Stomach smooth muscle (tissue), 2 donors: ENCODE measurements at regions not wholly inside any gene's neighbourhood (a gene's known extent, or its start where the extent isn't known, plus 50 kb on each side); places are given as distances from the start of the nearest gene placed in this dataset.

Source experiments
- H3K27ac ChIP-seq: one replicate; pipeline ENCODE4 v1.7.0; 2013; ENCODE audit warnings: mild to moderate bottlenecking, low read length, inconsistent platforms
- H3K27me3 ChIP-seq, 2 donors: one replicate each; pipeline ENCODE4 v1.7.0; 2013; ENCODE audit warnings: low read length in 2 of 2; ENCODE audit not compliant: insufficient read depth in 2 of 2, control insufficient read depth in 1 of 2
- H3K36me3 ChIP-seq, 2 donors: one replicate each; pipeline ENCODE4 v1.7.0; 2013; ENCODE audit warnings: low read length in 2 of 2; ENCODE audit not compliant: control insufficient read depth in 2 of 2, insufficient read depth in 2 of 2
- H3K4me1 ChIP-seq: one replicate; pipeline ENCODE4 v1.7.0; 2013; ENCODE audit warnings: low read length; ENCODE audit not compliant: control insufficient read depth, insufficient read depth
- H3K4me3 ChIP-seq, 2 donors: one replicate each; pipeline ENCODE4 v1.7.0; 2013; ENCODE audit warnings: low read length in 2 of 2
- H3K9ac ChIP-seq, 2 donors: one replicate each; pipeline ENCODE4 v1.7.0; 2013; ENCODE audit warnings: low read length in 2 of 2, mild to moderate bottlenecking in 1 of 2
- H3K9me3 ChIP-seq, 2 donors: one replicate each; pipeline ENCODE4 v1.7.0; 2013; ENCODE audit warnings: low read length in 2 of 2; ENCODE audit not compliant: control insufficient read depth in 2 of 2
- donor health status: healthy.
- donor health status: Pancreatic carcinoma.

DNA sequence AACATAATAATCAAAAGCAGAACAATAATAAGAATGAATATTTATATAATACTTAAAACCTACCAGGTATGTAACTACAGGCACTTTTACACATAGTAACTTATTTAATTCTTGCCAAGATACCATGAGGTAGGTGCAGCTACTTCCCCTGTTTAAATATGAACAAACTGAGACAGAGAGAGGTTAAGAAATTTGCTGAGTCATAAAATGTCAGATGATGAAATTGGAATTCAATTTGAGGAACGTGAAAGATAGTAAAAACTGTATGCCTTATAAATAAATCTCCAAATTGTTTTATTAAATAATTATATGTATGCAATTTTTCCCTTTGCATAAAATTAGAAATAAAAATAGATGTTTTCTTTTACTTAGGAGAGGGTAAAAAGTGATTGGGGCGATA is 1103.3 kb upstream of the NRXN1 start:
- Histone ChIP-seq H3K27me3 (no peaks in the 10 kb centered on the region), H3K9me3 (no peaks in the 10 kb centered on the region), H3K4me3 (no peak overlapping the region)

DNA sequence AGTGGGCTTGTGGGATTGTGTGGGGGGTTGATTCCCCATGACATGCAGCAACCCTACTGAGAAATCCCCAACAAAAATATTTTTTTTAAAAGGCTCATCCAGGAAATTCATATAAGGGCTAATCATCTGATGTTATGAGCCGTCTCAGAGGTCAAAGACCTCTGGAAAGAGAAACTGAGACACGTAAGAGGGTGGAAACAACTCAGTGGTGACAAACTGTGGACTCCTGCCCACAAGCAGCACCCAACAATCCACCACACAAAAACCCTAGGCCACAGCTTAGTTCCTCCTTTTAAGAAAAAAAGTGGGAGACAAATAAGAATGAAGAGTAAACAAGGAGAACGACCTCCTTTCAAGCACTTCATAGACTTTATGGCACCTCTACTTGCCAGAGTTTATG is 1096.1 kb upstream of the NRXN1 start:
- Histone ChIP-seq H3K27me3 (no peaks in the 10 kb centered on the region), H3K4me1 (no peaks in the 10 kb centered on the region), H3K27ac (no peak overlapping the region), H3K36me3 (no peaks in the 10 kb centered on the region), H3K9me3 (no peaks in the 10 kb centered on the region), H3K4me3 (no peak overlapping the region), H3K9ac (no peak overlapping the region)

More for the DNA sequence above, 1103.3 kb upstream of the NRXN1 start:
- Histone ChIP-seq H3K27ac (no peak overlapping the region), H3K36me3 (no peaks in the 10 kb centered on the region), H3K4me1 (no peaks in the 10 kb centered on the region), H3K9ac (no peak overlapping the region)

DNA sequence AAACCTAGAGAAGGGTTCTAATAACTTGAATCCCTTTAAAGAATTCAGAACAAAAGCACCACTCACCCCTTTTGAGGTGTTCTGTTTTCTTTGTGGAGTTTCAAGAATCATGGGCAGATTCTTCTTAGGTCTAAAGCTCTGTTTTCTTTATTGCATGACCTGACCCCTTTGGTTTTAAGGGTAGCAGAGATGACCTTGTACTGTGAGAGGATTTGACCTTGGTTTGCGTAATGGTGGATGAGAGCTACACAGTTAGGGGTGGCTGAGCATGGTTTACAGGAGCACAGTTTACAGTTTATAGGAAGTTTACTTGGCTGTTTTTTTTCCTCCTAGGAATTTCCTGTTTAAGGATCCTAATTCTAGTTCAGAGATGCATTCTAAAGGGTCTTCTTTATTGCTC is 1095.6 kb upstream of the NRXN1 start:
- H3K9me3 ChIP-seq: no peaks in the 10 kb centered on the region
- H3K36me3 ChIP-seq: no peaks in the 10 kb centered on the region
- no peaks in the 10 kb centered on the region for H3K4me1 ChIP-seq
- H3K27me3 ChIP-seq: no peaks in the 10 kb centered on the region
- H3K4me3 ChIP-seq: no peak overlapping the region
- H3K9ac ChIP-seq: no peak overlapping the region
- H3K27ac ChIP-seq: no peak overlapping the region

DNA sequence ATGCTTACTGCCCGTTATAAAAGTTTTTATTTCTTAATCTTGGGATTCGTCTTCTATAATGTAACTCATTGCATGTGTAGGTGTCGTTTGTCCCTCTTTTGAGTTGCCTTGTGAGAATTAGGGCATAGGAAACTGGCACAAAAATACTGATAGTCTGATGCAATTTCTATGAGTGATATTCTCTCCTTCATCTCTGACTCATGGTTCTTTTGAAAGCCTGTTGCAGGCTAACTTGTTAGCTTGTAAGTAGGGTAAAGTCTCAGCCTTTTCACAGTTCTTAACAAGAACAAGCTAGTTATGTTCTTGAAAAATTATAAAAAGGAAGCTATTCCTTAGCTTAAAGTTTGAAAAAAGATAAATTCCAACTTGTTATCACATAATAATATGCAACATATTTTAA is 1085.4 kb upstream of the NRXN1 start:
- Histone ChIP-seq H3K9ac (no peak overlapping the region), H3K36me3 (no peaks in the 10 kb centered on the region), H3K4me3 (no peak overlapping the region), H3K4me1 (no peaks in the 10 kb centered on the region), H3K27me3 (no peaks in the 10 kb centered on the region), H3K9me3 (no peaks in the 10 kb centered on the region), H3K27ac (no peak overlapping the region)

DNA sequence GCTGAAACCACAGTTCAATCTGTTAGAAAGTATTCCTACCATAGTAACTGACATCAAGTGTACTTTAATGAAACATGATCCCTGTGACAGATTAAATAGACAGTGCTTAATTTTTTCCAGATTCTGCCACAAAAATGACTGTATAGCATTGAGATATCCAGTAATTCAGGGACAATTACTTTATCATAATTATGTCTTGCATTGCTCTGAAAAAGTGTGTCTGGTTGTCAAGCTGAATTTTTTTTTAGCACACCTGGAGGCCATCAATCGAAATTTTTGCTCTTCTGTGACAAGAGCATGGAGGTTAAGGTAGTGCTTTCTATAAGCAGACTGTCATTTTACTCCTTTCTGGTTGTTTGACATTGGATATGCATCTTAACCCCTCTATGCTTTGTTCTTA is 1083.8 kb upstream of the NRXN1 start:
- Histone ChIP-seq H3K4me3 (no peak overlapping the region), H3K4me1 (no peaks in the 10 kb centered on the region), H3K36me3 (no peaks in the 10 kb centered on the region), H3K9me3 (no peaks in the 10 kb centered on the region), H3K9ac (no peak overlapping the region), H3K27me3 (no peaks in the 10 kb centered on the region), H3K27ac (no peak overlapping the region)

DNA sequence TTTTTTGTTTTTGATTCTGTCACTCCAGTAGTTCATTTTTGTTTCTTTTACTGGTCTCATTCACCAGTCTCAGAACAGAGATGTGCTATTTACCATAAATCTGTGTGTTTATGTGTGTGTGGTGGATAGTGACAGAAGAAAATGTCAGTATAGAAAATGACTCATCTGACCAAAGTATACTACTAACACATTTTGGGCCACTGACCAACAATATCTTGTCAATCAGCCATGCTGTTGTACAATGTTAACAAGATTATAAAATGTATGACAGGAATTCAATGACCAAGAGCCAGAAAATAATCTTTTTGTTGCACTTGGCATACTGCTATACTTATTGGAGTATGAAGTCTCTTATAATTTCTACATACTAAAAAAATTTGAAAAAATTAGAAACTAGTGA is 1081.4 kb upstream of the NRXN1 start:
- H3K4me3 ChIP-seq: no peak overlapping the region
- H3K9me3 ChIP-seq: no peaks in the 10 kb centered on the region
- H3K4me1 ChIP-seq: no peaks in the 10 kb centered on the region
- H3K9ac ChIP-seq: no peak overlapping the region
- H3K27me3 ChIP-seq: no peaks in the 10 kb centered on the region
- H3K36me3 ChIP-seq: no peaks in the 10 kb centered on the region
- H3K27ac ChIP-seq: no peak overlapping the region

DNA sequence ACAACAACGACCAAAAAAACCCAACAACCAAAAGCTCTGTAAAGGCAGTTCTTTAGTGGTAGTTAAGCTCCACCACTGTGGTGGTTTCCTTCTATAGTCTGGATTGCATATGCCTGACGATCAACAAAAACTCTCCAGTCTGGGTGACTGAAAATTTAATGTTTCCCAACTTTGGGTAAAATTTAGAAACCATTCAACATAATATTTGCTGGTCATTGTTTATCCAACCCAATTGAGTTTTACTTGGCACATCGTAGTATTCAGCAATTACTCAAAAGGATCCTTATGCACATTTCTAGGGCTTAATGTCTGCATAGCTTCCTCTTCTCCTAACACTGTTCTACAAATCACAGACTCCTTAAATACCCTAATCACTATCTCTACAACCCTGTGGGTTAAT is 1080.2 kb upstream of the NRXN1 start:
- Histone ChIP-seq H3K36me3 (no peaks in the 10 kb centered on the region), H3K27ac (no peak overlapping the region), H3K4me3 (no peak overlapping the region), H3K27me3 (no peaks in the 10 kb centered on the region), H3K9me3 (no peaks in the 10 kb centered on the region), H3K4me1 (no peaks in the 10 kb centered on the region), H3K9ac (no peak overlapping the region)

DNA sequence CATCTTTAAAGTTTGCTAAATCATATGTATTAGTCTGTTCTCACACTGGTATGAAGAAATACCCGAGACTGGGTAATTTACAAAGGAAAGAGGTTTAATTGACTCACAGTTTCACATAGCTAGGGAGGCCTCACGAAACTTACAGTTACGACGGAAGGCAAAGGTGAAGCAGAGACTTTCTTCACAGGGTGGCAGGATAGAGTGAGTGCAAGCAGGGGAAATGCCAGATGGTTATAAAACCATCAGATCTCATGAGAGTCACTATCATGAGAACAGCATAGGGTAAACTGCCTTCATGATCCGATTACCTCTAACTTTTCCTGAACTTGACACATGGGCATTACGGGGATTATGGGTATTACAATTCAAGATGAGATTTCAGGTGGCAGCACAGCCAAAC is 1075.2 kb upstream of the NRXN1 start:
- Histone ChIP-seq H3K36me3 (no peaks in the 10 kb centered on the region), H3K4me3 (no peak overlapping the region), H3K4me1 (no peaks in the 10 kb centered on the region), H3K27ac (no peak overlapping the region), H3K9me3 (no peaks in the 10 kb centered on the region), H3K27me3 (no peaks in the 10 kb centered on the region), H3K9ac (no peak overlapping the region)

DNA sequence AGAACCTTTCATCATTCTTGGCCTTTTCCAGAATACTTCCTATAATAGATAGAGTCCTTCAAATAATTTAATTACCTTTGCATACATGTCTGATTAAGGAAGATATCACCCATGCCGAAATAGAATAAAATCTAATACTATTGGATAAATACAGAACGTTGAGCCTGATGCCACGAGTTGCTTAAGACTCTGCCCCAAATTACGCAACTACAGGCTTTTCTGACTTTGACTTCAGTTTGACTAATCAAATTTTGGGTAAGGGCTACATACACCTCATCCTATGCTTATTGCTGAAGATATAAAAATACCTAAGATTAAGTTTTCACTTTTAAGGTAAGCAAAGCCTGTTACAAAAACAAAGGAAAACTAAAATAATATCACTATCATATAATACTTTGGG is 1065.1 kb upstream of the NRXN1 start:
- no peaks in the 10 kb centered on the region for H3K4me1 ChIP-seq
- H3K9ac ChIP-seq: no peak overlapping the region
- no peak overlapping the region for H3K27ac ChIP-seq
- no peaks in the 10 kb centered on the region for H3K27me3 ChIP-seq
- no peaks in the 10 kb centered on the region for H3K9me3 ChIP-seq
- H3K36me3 ChIP-seq: no peaks in the 10 kb centered on the region
- no peak overlapping the region for H3K4me3 ChIP-seq

DNA sequence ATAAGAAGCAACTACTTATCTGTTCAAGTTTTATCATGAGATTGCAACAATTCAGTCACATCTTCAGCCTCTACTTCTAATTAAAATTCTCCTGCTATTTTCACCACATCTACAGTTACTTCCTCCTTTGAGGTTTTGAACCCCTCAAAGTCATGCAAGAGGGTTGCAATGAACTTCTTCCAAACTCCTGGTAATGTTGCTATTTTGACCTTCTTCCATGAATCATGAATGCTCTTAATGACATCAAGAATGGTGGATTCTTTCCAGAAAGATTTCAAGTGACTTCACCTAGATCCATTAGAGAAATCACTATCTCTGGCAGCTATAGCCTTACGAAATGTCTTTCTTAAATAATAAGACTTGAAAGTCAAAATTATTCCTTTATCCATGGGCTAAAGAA is 1052.8 kb upstream of the NRXN1 start:
- Histone ChIP-seq H3K27ac (no peak overlapping the region), H3K4me1 (no peaks in the 10 kb centered on the region), H3K4me3 (no peak overlapping the region), H3K36me3 (no peaks in the 10 kb centered on the region), H3K9ac (no peak overlapping the region), H3K9me3 (no peaks in the 10 kb centered on the region), H3K27me3 (no peaks in the 10 kb centered on the region)

DNA sequence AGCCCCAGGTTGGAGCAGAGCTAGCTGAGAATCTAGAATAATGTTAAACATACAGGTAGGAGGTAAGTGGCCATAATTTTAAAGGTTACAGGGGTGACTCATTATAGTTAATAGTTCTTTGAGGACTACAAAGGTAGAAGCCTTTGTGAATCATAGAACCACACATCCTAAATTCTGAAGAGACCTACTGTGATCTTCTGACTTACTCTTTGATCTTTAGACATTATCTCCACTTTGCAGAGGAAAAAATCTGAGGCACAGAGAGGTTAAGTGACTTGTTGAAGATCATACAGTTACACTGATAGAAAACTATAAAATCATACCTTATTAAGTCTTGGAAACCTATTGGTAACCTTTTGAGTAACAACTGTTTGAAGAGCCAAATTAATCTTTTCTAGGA is 1051.3 kb upstream of the NRXN1 start:
- H3K27ac ChIP-seq: no peak overlapping the region
- H3K4me3 ChIP-seq: no peak overlapping the region
- no peak overlapping the region for H3K9ac ChIP-seq
- no peaks in the 10 kb centered on the region for H3K9me3 ChIP-seq
- H3K27me3 ChIP-seq: no peaks in the 10 kb centered on the region
- H3K36me3 ChIP-seq: no peaks in the 10 kb centered on the region
- no peaks in the 10 kb centered on the region for H3K4me1 ChIP-seq

DNA sequence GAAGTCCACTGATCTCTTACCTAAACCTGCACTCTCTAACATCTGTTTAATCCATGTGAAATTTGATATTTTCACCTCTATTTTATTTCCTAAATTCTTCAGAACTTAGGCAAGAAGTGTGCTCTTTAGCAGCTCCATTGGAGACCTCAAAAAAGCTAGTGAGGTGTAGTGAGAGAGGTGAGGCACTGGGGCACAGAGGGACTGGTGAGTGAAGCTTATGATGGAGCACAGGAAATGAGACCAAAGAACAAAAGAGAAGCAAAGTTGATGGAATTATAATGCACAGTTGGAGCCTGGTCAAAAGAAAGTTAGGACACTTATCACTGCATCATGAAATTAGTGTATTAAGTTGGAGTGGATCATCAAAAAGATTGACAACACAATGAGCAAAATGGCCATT is 1050.7 kb upstream of the NRXN1 start:
- H3K27ac ChIP-seq: no peak overlapping the region
- H3K27me3 ChIP-seq: no peaks in the 10 kb centered on the region
- H3K36me3 ChIP-seq: no peaks in the 10 kb centered on the region
- H3K4me3 ChIP-seq: no peak overlapping the region
- H3K4me1 ChIP-seq: no peaks in the 10 kb centered on the region
- no peak overlapping the region for H3K9ac ChIP-seq
- H3K9me3 ChIP-seq: no peaks in the 10 kb centered on the region
